NB4 (cell line): ENCODE measurements at regions not wholly inside any gene's neighbourhood (a gene's known extent, or its start where the extent isn't known, plus 50 kb on each side); places are given as distances from the start of the nearest gene placed in this dataset.

Experiments
- MAX ChIP-seq: IDR thresholded peaks from 2 replicates; pipeline ENCODE4 v1.6.1; 2011; ENCODE audit warnings: low read depth, low read length
- POLR2A ChIP-seq: IDR thresholded peaks from 2 replicates; pipeline ENCODE4 v1.6.1; 2011; ENCODE audit warnings: mild to moderate bottlenecking; ENCODE audit not compliant: insufficient read length; ENCODE audit errors: extremely low read depth
- TF ChIP-seq, protein P1 (sequence below): IDR thresholded peaks from one replicate; pipeline ENCODE4 v1.5.1; 2012; ENCODE audit warnings: low read depth, low read length

DNA sequence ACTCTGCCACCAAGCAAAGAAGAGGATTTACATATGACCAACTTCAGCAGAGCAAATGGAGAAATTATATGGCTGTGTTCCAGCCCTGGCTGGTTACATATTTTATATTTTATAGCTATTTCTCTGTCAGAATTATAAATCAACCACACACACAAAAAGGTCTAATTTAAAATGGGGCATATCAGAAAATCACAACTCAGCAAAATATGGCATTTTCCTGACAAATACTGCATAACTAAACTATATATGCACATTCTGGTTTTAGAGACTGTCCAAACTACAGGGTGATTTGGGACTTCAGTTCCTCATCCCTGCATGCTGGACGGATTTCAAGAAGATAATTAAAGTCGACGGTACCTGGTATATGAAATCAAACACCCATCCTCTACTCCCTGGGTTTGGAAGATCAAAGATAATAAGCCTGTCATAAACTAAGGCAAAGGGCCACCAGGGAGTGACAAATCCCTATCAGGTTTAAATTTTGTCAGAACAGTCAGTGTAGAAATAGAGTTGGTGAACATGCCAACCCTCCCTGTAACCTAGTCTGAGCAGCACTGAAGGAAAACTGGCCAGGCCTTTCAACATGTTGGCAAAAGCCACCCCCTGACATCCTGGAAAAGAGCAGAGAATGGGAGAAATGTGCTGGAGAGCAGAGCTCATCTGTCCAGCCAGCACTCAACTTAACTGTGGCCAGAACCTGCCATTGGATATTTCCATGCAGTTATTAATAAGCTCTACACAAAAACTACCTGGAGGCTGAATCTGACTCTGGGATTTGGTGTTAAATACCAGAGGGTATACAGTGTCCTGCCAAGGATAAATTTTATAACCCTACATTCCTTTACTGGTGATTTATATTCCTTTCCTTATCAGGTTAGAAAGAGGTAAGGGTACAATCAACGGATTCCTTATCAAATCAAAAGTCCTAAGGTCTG lies 235.7 kb downstream of the ENC1 start:
- no peak for TF ChIP-seq MAX
- TF ChIP-seq, protein P1, sequence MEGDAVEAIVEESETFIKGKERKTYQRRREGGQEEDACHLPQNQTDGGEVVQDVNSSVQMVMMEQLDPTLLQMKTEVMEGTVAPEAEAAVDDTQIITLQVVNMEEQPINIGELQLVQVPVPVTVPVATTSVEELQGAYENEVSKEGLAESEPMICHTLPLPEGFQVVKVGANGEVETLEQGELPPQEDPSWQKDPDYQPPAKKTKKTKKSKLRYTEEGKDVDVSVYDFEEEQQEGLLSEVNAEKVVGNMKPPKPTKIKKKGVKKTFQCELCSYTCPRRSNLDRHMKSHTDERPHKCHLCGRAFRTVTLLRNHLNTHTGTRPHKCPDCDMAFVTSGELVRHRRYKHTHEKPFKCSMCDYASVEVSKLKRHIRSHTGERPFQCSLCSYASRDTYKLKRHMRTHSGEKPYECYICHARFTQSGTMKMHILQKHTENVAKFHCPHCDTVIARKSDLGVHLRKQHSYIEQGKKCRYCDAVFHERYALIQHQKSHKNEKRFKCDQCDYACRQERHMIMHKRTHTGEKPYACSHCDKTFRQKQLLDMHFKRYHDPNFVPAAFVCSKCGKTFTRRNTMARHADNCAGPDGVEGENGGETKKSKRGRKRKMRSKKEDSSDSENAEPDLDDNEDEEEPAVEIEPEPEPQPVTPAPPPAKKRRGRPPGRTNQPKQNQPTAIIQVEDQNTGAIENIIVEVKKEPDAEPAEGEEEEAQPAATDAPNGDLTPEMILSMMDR = no peak
- no peak for TF ChIP-seq POLR2A
